HEK293 (cell line): ENCODE measurements at regions not wholly inside any gene's neighbourhood (a gene's known extent, or its start where the extent isn't known, plus 50 kb on each side); places are given as distances from the start of the nearest gene placed in this dataset.
A peak's percentile ranks its signal among the peaks of the same experiment; 100 is the strongest.

ENCODE experiments used
- CTCF ChIA-PET: fragments of 350-600 bp; formaldehyde crosslinking; extraction: SDS; loops from one replicate; lab custom pipeline; 2021; ENCODE audit warnings: antibody characterized with exemption; lab: Yijun Ruan, JAX
- POLR2A ChIA-PET: fragments of 300-600 bp; formaldehyde crosslinking; extraction: SDS; loops from one replicate; lab custom pipeline; 2020; ENCODE audit warnings: antibody characterized with exemption, inconsistent platforms; lab: Yijun Ruan, JAX
- H3K27ac ChIP-seq: fragments of 200-500 bp; sonication (Bioruptor generic); 2 replicates; pipeline ENCODE4 v1.5.1; 2014; ENCODE audit warnings: low read depth, low read length, control low read depth, inconsistent platforms; ENCODE audit errors: extremely low read depth
- H3K36me3 ChIP-seq, 2 experiments: fragments of 200-500 bp in 1 of 2; sonication (Bioruptor generic) in 1 of 2; 1 replicate in 1 of 2; 2 replicates in 1 of 2; pipeline ENCODE4 v1.5.1; 2014 to 2017; ENCODE audit warnings: inconsistent platforms in 2 of 2, low read length in 2 of 2; ENCODE audit not compliant: control insufficient read depth in 2 of 2, insufficient read depth in 1 of 2
- H3K4me1 ChIP-seq: fragments of 200-500 bp; sonication (Bioruptor generic); 2 replicates; pipeline ENCODE4 v1.5.1; 2014; ENCODE audit warnings: mild to moderate bottlenecking, low read length, inconsistent platforms; ENCODE audit not compliant: control insufficient read depth, insufficient read depth
- H3K4me3 ChIP-seq: 2 replicates; pipeline ENCODE4 v1.5.1; 2011; ENCODE audit warnings: low read depth, mild to moderate bottlenecking, control low read depth, low read length, moderate library complexity
- H3K9me3 ChIP-seq: fragments of 200-500 bp; sonication (Bioruptor generic); 2 replicates; pipeline ENCODE4 v1.5.1; 2014; ENCODE audit warnings: low read depth, low read length, inconsistent platforms; ENCODE audit not compliant: control insufficient read depth, insufficient read depth
- IKZF3 ChIP-seq: fragments of 450-650 bp; IDR thresholded peaks from 2 replicates; pipeline ENCODE4 v1.5.0; 2018; ENCODE audit warnings: missing biosample characterization, mild to moderate bottlenecking, missing genetic modification characterization, moderate library complexity
- PRDM1 ChIP-seq: fragments of 450-650 bp; formaldehyde crosslinking; IDR thresholded peaks from 2 replicates; pipeline ENCODE4; 2016; ENCODE audit warnings: missing biosample characterization, missing genetic modification characterization
- PRDM4 ChIP-seq: fragments of 450-650 bp; formaldehyde crosslinking; IDR thresholded peaks from 2 replicates; pipeline ENCODE4 v1.5.1; 2017; ENCODE audit warnings: missing biosample characterization, missing genetic modification characterization
- TRIM28 ChIP-seq: IDR thresholded peaks from 2 replicates; pipeline ENCODE4 v1.6.1; 2011; ENCODE audit warnings: low read length, control low read depth, borderline replicate concordance
- ZBTB17 ChIP-seq: fragments of 450-650 bp; formaldehyde crosslinking; IDR thresholded peaks from 2 replicates; pipeline ENCODE4 v1.5.1; 2016; ENCODE audit warnings: missing biosample characterization, missing genetic modification characterization
- ZFHX2 ChIP-seq: fragments of 450-650 bp; formaldehyde crosslinking; conservative IDR thresholded peaks from 2 replicates; pipeline ENCODE4 v1.5.1; 2016; ENCODE audit warnings: missing biosample characterization, missing genetic modification characterization
- ZNF169 ChIP-seq: fragments of 450-650 bp; formaldehyde crosslinking; IDR thresholded peaks from 2 replicates; pipeline ENCODE4 v1.5.1; 2016; ENCODE audit warnings: missing biosample characterization, missing genetic modification characterization
- ZNF184 ChIP-seq: fragments of 450-650 bp; IDR thresholded peaks from 2 replicates; pipeline ENCODE4 v1.5.1; 2018; ENCODE audit warnings: missing biosample characterization, mild to moderate bottlenecking, missing genetic modification characterization
- ZNF311 ChIP-seq: fragments of 450-650 bp; formaldehyde crosslinking; IDR thresholded peaks from 2 replicates; pipeline ENCODE4 v1.5.1; 2017; ENCODE audit warnings: missing biosample characterization, missing genetic modification characterization, borderline replicate concordance
- ZNF37A ChIP-seq: fragments of 450-650 bp; IDR thresholded peaks from 2 replicates; pipeline ENCODE4 v1.5.1; 2018; ENCODE audit warnings: missing biosample characterization, missing genetic modification characterization
- ZNF514 ChIP-seq: fragments of 450-650 bp; formaldehyde crosslinking; IDR thresholded peaks from 2 replicates; pipeline ENCODE4 v1.5.1; 2016; ENCODE audit warnings: missing biosample characterization, missing genetic modification characterization
- ZNF621 ChIP-seq: fragments of 450-650 bp; formaldehyde crosslinking; IDR thresholded peaks from 2 replicates; pipeline ENCODE4 v1.5.1; 2017; ENCODE audit warnings: missing biosample characterization, missing genetic modification characterization
- ZNF701 ChIP-seq: fragments of 450-650 bp; formaldehyde crosslinking; IDR thresholded peaks from 2 replicates; pipeline ENCODE4 v1.5.1; 2016; ENCODE audit warnings: missing biosample characterization, missing genetic modification characterization
- ZNF785 ChIP-seq: fragments of 450-650 bp; formaldehyde crosslinking; IDR thresholded peaks from 2 replicates; pipeline ENCODE4 v1.5.1; 2016; ENCODE audit warnings: missing biosample characterization, missing genetic modification characterization
- ZSCAN23 ChIP-seq: fragments of 450-650 bp; formaldehyde crosslinking; IDR thresholded peaks from 2 replicates; pipeline ENCODE4 v1.5.1; 2016; ENCODE audit warnings: missing biosample characterization, missing genetic modification characterization
- ZSCAN30 ChIP-seq: fragments of 450-650 bp; IDR thresholded peaks from 2 replicates; pipeline ENCODE4 v1.5.1; 2018; ENCODE audit warnings: missing biosample characterization, mild to moderate bottlenecking, missing genetic modification characterization, moderate library complexity
- ZXDB ChIP-seq: fragments of 450-650 bp; formaldehyde crosslinking; IDR thresholded peaks from 2 replicates; pipeline ENCODE4 v1.5.1; 2016; ENCODE audit warnings: missing biosample characterization, missing genetic modification characterization
- TF ChIP-seq, protein P1 (sequence below): fragments of 450-650 bp; formaldehyde crosslinking; IDR thresholded peaks from 2 replicates; pipeline ENCODE4 v1.5.1; 2016; ENCODE audit warnings: missing biosample characterization, missing genetic modification characterization

DNA sequence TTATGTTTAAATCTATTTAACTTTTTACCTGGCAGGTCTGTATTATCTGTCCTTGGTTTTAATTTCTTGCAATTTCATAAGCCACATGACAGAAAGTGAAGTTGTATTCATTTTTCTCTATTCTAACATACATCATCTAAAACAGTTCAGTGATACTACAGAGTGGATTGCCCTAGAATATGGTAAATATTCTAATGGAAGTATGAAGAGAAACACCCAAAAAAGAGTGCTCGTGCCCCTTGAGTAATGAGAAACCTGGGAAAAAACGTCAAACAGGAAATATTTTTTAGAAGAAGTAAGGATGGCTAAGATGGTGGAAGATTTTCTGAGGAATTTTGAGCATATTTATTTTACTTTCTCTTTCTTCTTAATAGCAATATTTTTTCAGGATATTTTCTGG lies 261.1 kb upstream of the CBLB start:
- TF ChIP-seq ZNF621: no peak
- ChIA-PET POLR2A (no interaction called here), CTCF (no interaction called here)
- H3K27ac ChIP-seq: no peak overlapping the region
- H3K4me1 ChIP-seq: no peaks in the 10 kb centered on the region
- H3K4me3 ChIP-seq: no peak overlapping the region
- H3K9me3 ChIP-seq: no peaks in the 10 kb centered on the region
- no peaks in the 10 kb centered on the region for H3K36me3 ChIP-seq

- POLR2A ChIA-PET: no interaction called here
- no peak overlapping the region for H3K27ac ChIP-seq
- TF ChIP-seq ZBTB17 (tag by site-specific recombination) (no peak), ZSCAN23 (tag by site-specific recombination) (no peak), TRIM28 (0 out of 2 replicates have a peak, but pooled peaks have one; percentile 14), IKZF3 (tag by site-specific recombination) (no peak), ZNF785 (tag by site-specific recombination) (no peak)
- CTCF ChIA-PET: no interaction called here
- no peak overlapping the region for H3K4me3 ChIP-seq
- no peaks in the 10 kb centered on the region for H3K9me3 ChIP-seq
- no peaks in the 10 kb centered on the region for H3K36me3 ChIP-seq
- H3K4me1 ChIP-seq: no peaks in the 10 kb centered on the region
These were observed 261.8 kb upstream of the CBLB start for GRCh38 chr3:106130384-106131198.

DNA sequence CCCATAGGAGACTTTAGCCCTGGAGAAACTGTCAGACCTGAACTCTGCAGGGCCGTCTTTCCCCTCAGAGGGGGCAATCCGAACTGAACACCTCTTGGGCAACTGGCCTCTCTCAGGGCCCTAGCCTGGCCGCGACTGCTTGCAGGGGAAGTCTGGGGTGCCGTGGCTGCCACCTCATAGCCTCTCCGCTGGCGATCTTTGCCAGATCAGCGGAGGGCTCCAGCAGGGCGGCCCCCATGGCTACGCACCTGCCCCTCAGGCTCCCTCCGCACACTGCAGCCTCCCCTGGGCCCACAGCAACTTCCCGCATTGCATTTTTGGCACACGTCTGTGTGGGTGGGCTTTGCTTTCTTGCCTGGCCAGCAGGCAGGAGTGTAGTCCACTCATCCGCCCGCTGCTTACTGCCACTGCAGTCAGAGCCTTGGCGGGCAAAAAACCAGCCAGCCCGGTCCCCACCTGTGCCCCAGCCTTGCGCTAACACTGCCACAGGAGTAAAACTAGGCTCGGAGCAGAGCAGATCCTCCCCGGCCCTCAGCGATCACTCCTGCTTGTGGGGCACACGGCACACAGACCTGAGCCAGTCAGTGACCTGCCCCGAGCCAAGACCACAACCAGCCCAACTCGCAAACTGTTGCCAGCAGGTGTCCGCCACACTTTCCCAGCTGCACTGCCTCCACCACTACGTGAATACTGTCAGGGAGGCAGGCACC lies 266.8 kb upstream of the CBLB start:
- H3K4me1 ChIP-seq: no peaks in the 10 kb centered on the region
- H3K36me3 ChIP-seq: no peaks in the 10 kb centered on the region
- no peak for TF ChIP-seq ZNF311 (tag by site-specific recombination)
- no peak for TF ChIP-seq ZNF37A
- TF ChIP-seq PRDM1 (tag by site-specific recombination): no peak
- no peak for TF ChIP-seq ZNF169
- TF ChIP-seq ZXDB (tag by site-specific recombination): no peak
- TF ChIP-seq ZSCAN30: no peak
- TF ChIP-seq ZNF184 (tag by site-specific recombination): no peak
- no peak for TF ChIP-seq ZFHX2
- TF ChIP-seq ZNF514: no peak
- no peak for TF ChIP-seq ZNF701 (tag by site-specific recombination)
- TF ChIP-seq, protein P1, sequence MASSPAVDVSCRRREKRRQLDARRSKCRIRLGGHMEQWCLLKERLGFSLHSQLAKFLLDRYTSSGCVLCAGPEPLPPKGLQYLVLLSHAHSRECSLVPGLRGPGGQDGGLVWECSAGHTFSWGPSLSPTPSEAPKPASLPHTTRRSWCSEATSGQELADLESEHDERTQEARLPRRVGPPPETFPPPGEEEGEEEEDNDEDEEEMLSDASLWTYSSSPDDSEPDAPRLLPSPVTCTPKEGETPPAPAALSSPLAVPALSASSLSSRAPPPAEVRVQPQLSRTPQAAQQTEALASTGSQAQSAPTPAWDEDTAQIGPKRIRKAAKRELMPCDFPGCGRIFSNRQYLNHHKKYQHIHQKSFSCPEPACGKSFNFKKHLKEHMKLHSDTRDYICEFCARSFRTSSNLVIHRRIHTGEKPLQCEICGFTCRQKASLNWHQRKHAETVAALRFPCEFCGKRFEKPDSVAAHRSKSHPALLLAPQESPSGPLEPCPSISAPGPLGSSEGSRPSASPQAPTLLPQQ (tag by site-specific recombination): no peak
- TF ChIP-seq PRDM4 (tag by site-specific recombination): no peak
- TF ChIP-seq ZBTB17 (tag by site-specific recombination): no peak
- TF ChIP-seq, all 188 proteins: peak for 0
- Histone ChIP-seq H3K27ac (no peak overlapping the region), H3K4me3 (no peak overlapping the region), H3K9me3 (no peaks in the 10 kb centered on the region)
- CTCF ChIA-PET: no interaction called here
- POLR2A ChIA-PET: no interaction called here
